K562 (cell line): ENCODE measurements at regions not wholly inside any gene's neighbourhood (a gene's known extent, or its start where the extent isn't known, plus 50 kb on each side); places are given as distances from the start of the nearest gene placed in this dataset.

Source experiments
- ATAC-seq: fragments of 200-7000 bp; cut with Tn5 transposase; 3 replicates; pipeline ENCODE4 v1.9.1; 2020; ENCODE audit warnings: moderate library complexity
- BruUV-seq: library from RNA; stranded (reverse); fragments of 400-500 nt; replicated peaks from 2 replicates; lab custom pipeline; 2021; lab: Mats Ljungman, UMichigan
- CTCF ChIA-PET: fragments of 300-600 bp; formaldehyde crosslinking; extraction: SDS; loops from one replicate; lab custom pipeline; 2021; ENCODE audit warnings: low intra/inter-chr PET ratio; lab: Yijun Ruan, JAX
- POLR2A ChIA-PET: fragments of 300-600, 350-650 bp; sonication (Branson Sonifier 250); formaldehyde crosslinking; extraction: SDS; loops from one replicate; lab custom pipeline; 2021; ENCODE audit warnings: antibody characterized with exemption, inconsistent platforms; lab: Yijun Ruan, JAX
- DNase-seq, 4 experiments: peaks; one replicate each; pipeline versions ENCODE4 v3.0.0 to v3.0.0-alpha.2; 2011 to 2018; ENCODE audit warnings: low spot score in 3 of 4, mixed read lengths in 3 of 4; ENCODE audit errors: extremely low read depth in 1 of 4
- FAIRE-seq: peaks from 2 replicates; lab custom pipeline; 2011; peaks lifted over from hg19 to GRCh38; lab: Jason Lieb, UNC
- H2AFZ ChIP-seq: 2 replicates; pipeline ENCODE4 v1.6.0; 2011; ENCODE audit warnings: low read depth, low read length, control low read depth, inconsistent platforms
- H3K27ac ChIP-seq: fragments of 200-600 bp; 3 replicates; pipeline ENCODE4 v1.8.0; 2011; ENCODE audit warnings: low read depth, mild to moderate bottlenecking, control low read depth, inconsistent platforms, low read length, moderate library complexity, mixed read lengths; ENCODE audit errors: extremely low read depth
- H3K27me3 ChIP-seq, 2 experiments: fragments of 300-600 bp in 1 of 2; 2 replicates in 1 of 2; 3 replicates in 1 of 2; pipeline versions ENCODE4 v1.6.0 to v1.8.0; 2011; ENCODE audit warnings: inconsistent platforms in 2 of 2, low read length in 2 of 2, mild to moderate bottlenecking in 1 of 2, mixed read lengths in 1 of 2, moderate library complexity in 1 of 2; ENCODE audit not compliant: control insufficient read depth in 2 of 2, insufficient read depth in 2 of 2
- H3K36me3 ChIP-seq: fragments of 300-600 bp; 3 replicates; pipeline ENCODE4 v1.8.0; 2011; ENCODE audit warnings: mild to moderate bottlenecking, low read length, inconsistent platforms; ENCODE audit not compliant: control insufficient read depth, insufficient read depth
- H3K4me1 ChIP-seq, 2 experiments: fragments of 200-600 bp in 1 of 2; replicated peaks in 1 of 2; 2 replicates in 1 of 2; 3 replicates in 1 of 2; pipeline versions ENCODE4 v1.5.1 to v1.8.0; 2011; ENCODE audit warnings: inconsistent platforms in 2 of 2, low read length in 2 of 2, mild to moderate bottlenecking in 1 of 2, mixed read lengths in 1 of 2, moderate library complexity in 1 of 2; ENCODE audit not compliant: control insufficient read depth in 2 of 2, insufficient read depth in 2 of 2
- H3K4me2 ChIP-seq: 2 replicates; pipeline ENCODE4 v1.6.1; 2011; ENCODE audit warnings: low read length, control low read depth, inconsistent platforms, mixed read lengths; ENCODE audit not compliant: insufficient read depth
- H3K4me3 ChIP-seq: fragments of 200-600 bp; sonication (generic), shearing (Covaris generic); 2 replicates; pipeline ENCODE4 v1.5.1; 2016; ENCODE audit warnings: control low read depth, inconsistent platforms
- H3K79me2 ChIP-seq: fragments of 200-600 bp; 3 replicates; pipeline ENCODE4 v1.8.0; 2011; ENCODE audit warnings: low read length, inconsistent platforms; ENCODE audit not compliant: control insufficient read depth, insufficient read depth
- H3K9ac ChIP-seq, 2 experiments: 2 replicates each; pipeline versions ENCODE4 v1.6.0 to v1.6.1; 2011; ENCODE audit warnings: low read depth in 2 of 2, low read length in 2 of 2, control low read depth in 1 of 2, inconsistent platforms in 1 of 2, mild to moderate bottlenecking in 1 of 2, mixed read lengths in 1 of 2; ENCODE audit not compliant: insufficient read depth in 1 of 2
- H3K9me1 ChIP-seq: one replicate; pipeline ENCODE4 v1.6.0; 2011; ENCODE audit warnings: inconsistent platforms, mild to moderate bottlenecking, low read length, moderate library complexity; ENCODE audit not compliant: control insufficient read depth, insufficient read depth
- H3K9me3 ChIP-seq: replicated peaks from 2 replicates; pipeline ENCODE4 v1.5.1; 2011; ENCODE audit warnings: low read depth, low read length, inconsistent platforms; ENCODE audit not compliant: control insufficient read depth, insufficient read depth
- H4K20me1 ChIP-seq: replicated peaks from 2 replicates; pipeline ENCODE4 v1.6.1; 2011; ENCODE audit warnings: low read length, inconsistent platforms, mixed read lengths; ENCODE audit not compliant: control insufficient read depth, insufficient read depth
- ATF1 ChIP-seq, 2 experiments: fragments of 450-650 bp in 1 of 2; IDR thresholded peaks; 2 replicates each; pipeline ENCODE4 v1.6.1; 2016; ENCODE audit warnings: missing compliant biosample characterization in 1 of 2, missing genetic modification characterization in 1 of 2
- CEBPG ChIP-seq, 3 experiments: fragments of 200-800 bp in 1 of 3; sonication (Bioruptor generic) in 1 of 3; sonication (generic) in 1 of 3; formaldehyde crosslinking in 1 of 3; IDR thresholded peaks in 2 of 3; conservative IDR thresholded peaks in 1 of 3; 2 replicates each; pipeline versions ENCODE4 v1.6.1 to v1.8.0; 2016 to 2022; ENCODE audit warnings: missing compliant biosample characterization in 2 of 3, missing genetic modification characterization in 2 of 3, mild to moderate bottlenecking in 1 of 3, missing genetic modification reagents in 1 of 3
- CREB1 ChIP-seq, 2 experiments: sonication (generic) in 1 of 2; formaldehyde crosslinking in 1 of 2; IDR thresholded peaks; 2 replicates each; pipeline versions ENCODE4 v1.6.1 to v1.8.0; 2012 to 2022; ENCODE audit warnings: inconsistent platforms in 1 of 2, mild to moderate bottlenecking in 1 of 2, missing genetic modification reagents in 1 of 2, moderate library complexity in 1 of 2
- CREM ChIP-seq: IDR thresholded peaks from 2 replicates; pipeline ENCODE4 v1.6.1; 2014; ENCODE audit warnings: antibody characterized with exemption, low read depth
- CTCF ChIP-seq, 3 experiments: IDR thresholded peaks in 2 of 3; conservative IDR thresholded peaks in 1 of 3; 2 replicates each; pipeline ENCODE4 v1.5.1; 2011 to 2012; ENCODE audit warnings: low read length in 3 of 3, mild to moderate bottlenecking in 3 of 3, control low read depth in 2 of 3, improper control_type of control experiment in 1 of 3, inconsistent platforms in 1 of 3, low read depth in 1 of 3, mixed read lengths in 1 of 3, moderate library complexity in 1 of 3; ENCODE audit not compliant: insufficient read depth in 2 of 3
- JUN ChIP-seq, 2 experiments: sonication (generic) in 1 of 2; formaldehyde crosslinking in 1 of 2; IDR thresholded peaks; 2 replicates each; pipeline versions ENCODE4 v1.6.1 to v1.8.0; 2012 to 2022; ENCODE audit warnings: borderline replicate concordance in 2 of 2, mild to moderate bottlenecking in 2 of 2, improper control_type of control experiment in 1 of 2, low read depth in 1 of 2, low read length in 1 of 2, missing genetic modification reagents in 1 of 2
- JUND ChIP-seq, 2 experiments: IDR thresholded peaks; 2 replicates in 1 of 2; 3 replicates in 1 of 2; pipeline ENCODE4 v1.6.1; 2011; ENCODE audit warnings: borderline replicate concordance in 2 of 2, low read depth in 2 of 2, low read length in 2 of 2, improper control_type of control experiment in 1 of 2, missing biosample characterization in 1 of 2, missing genetic modification characterization in 1 of 2, missing genetic modification reagents in 1 of 2
- RAD21 ChIP-seq, 2 experiments: fragments of 250-450 bp in 1 of 2; fragments of 450-650 bp in 1 of 2; sonication (Bioruptor Pico) in 1 of 2; formaldehyde crosslinking in 1 of 2; IDR thresholded peaks in 1 of 2; conservative IDR thresholded peaks in 1 of 2; 2 replicates each; pipeline versions ENCODE4 v1.4.0 to v1.8.0; 2020 to 2022; ENCODE audit warnings: mild to moderate bottlenecking in 2 of 2, moderate library complexity in 1 of 2
- SLC30A9 ChIP-seq: fragments of 250-450 bp; sonication (Bioruptor Pico); IDR thresholded peaks from 2 replicates; pipeline ENCODE4 v1.8.0; 2022; ENCODE audit warnings: mild to moderate bottlenecking, moderate library complexity
- SOX6 ChIP-seq: fragments of 450-650 bp; IDR thresholded peaks from 2 replicates; pipeline ENCODE4 v1.6.1; 2014; ENCODE audit warnings: mild to moderate bottlenecking
- ZNF398 ChIP-seq: fragments of 250-450 bp; sonication (Bioruptor Pico); IDR thresholded peaks from 2 replicates; pipeline ENCODE4 v1.8.0; 2021; ENCODE audit warnings: moderate library complexity, mild to moderate bottlenecking, inconsistent platforms
- WGBS: fragments of 100-300 bp; shearing (Covaris generic); methylation state at CpG from one replicate; pipeline ENCODE4 v1.1.6; 2016; ENCODE audit warnings: low coverage, mixed read lengths; ENCODE audit not compliant: insufficient coverage; ENCODE audit errors: missing lambda C conversion rate; 5-methylcytosine and 5-hydroxymethylcytosine counted together
- in situ Hi-C: fragments of 300-500 bp; cut with MboI; formaldehyde crosslinking; loops from 4 replicates; pipeline ENCODE4 v1.15.0; 2018; ENCODE audit warnings: inconsistent platforms, mixed read lengths
- intact Hi-C: fragments of 100-400 bp; cut with micrococcal nuclease; formaldehyde crosslinking; loops from 2 replicates; pipeline ENCODE4 v1.14.2; 2022
- TF ChIP-seq, protein P1 (sequence below): sonication (generic); formaldehyde crosslinking; IDR thresholded peaks from 2 replicates; pipeline ENCODE4 v1.8.1; 2023; ENCODE audit warnings: mild to moderate bottlenecking, missing genetic modification reagents

DNA sequence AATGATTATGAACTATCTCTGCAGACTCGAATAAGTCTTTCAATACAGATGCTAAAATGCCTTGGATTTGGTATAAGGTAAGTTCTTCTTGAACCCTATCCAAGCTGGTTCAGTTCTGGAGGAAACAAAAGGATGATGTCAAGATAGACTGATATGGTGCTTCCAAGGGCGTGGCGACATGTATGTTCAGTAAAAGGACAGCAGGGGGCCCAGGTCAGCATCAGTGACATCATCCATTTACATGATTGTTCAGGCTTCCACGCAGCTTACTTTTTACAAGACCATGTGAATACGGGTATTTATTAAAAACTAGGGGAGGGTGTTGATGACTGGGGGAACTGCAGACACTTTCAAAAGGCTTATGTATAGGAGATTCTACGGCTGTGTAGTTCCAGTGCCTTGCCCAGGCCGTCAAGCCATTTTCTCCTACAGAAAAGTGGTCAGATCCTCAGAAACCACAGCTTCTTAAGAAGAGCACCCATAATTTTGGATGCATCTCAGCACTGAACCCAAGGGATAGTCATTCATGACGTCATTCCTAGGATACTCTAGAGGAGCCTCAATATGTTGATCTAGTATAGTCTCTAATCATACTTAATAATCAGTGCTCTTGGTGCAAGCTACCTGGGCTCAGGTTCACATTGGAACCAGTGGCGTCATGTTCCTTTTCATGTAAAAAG lies 527.7 kb downstream of the FUT8 start:
- POLR2A ChIA-PET = no interaction called here
- no peaks in the 10 kb centered on the region for H3K9me1 ChIP-seq
- no TSS peak for BruUV-seq
- CTCF ChIA-PET = no interaction called here
- no peaks in the 10 kb centered on the region for H3K4me1 ChIP-seq
- intact Hi-C loops (no loop called here), in situ Hi-C loops (no loop called here)
- H4K20me1 ChIP-seq = no peaks in the 10 kb centered on the region
- no peak overlapping the region for H3K27ac ChIP-seq
- DNase-seq (peak; percentile 43 to 59 (median 50)), ATAC-seq (peak; percentile 89), FAIRE-seq (peak; percentile 70)
- no peak overlapping the region for H3K4me3 ChIP-seq
- H3K36me3 ChIP-seq = no peaks in the 10 kb centered on the region
- WGBS = 0% methylated on average over 7 of the region's 9 CpGs
- H3K27me3 ChIP-seq = no peaks in the 10 kb centered on the region
- no peak overlapping the region for H3K9ac ChIP-seq
- no peak overlapping the region for H3K4me2 ChIP-seq
- H3K9me3 ChIP-seq = no peaks in the 10 kb centered on the region
- no peaks in the 10 kb centered on the region for H3K79me2 ChIP-seq
- no peak overlapping the region for H2AFZ ChIP-seq
- TF ChIP-seq JUN (IDR thresholded peaks at IDR 0.05; ENCODE audit: borderline replicate concordance, low read depth, low read length) (peak; percentile 34; the same call in 1 of the 2 replicates), JUN (CRISPR knock-in tag; IDR thresholded peaks at IDR 0.05; ENCODE audit: borderline replicate concordance) (no peak), ATF1 (CRISPR knock-in tag; IDR thresholded peaks at IDR 0.05) (no peak), ATF1 (tag; IDR thresholded peaks at IDR 0.05) (peak; percentile 88), RAD21 (CRISPR knock-in tag; conservative IDR thresholded peaks at IDR 0.05 in 1 of 2, IDR thresholded peaks at IDR 0.05 in 1 of 2) (peak in 1 of 2 experiments; percentile 14; a peak in 2 of 4 replicates), ZNF398 (CRISPR knock-in tag) (no peak), SOX6 (peak; percentile 83), CREB1 (IDR thresholded peaks at IDR 0.05) (0 out of 2 replicates have a peak, but pooled peaks have one; percentile 33), CREB1 (CRISPR knock-in tag; IDR thresholded peaks at IDR 0.05) (peak; percentile 59; the same call in 1 of the 2 replicates), CTCF (IDR thresholded peaks at IDR 0.05 in 2 of 3, conservative IDR thresholded peaks at IDR 0.05 in 1 of 3; ENCODE audit: insufficient read depth in 2 of 3, low read depth in 1 of 3, low read length in 3 of 3) (peak; percentile 29 to 48 (median 39); a peak in 2 of 6 replicates), CREM (peak; percentile 85), CEBPG (CRISPR knock-in tag; IDR thresholded peaks at IDR 0.05) (no peak), CEBPG (tag; conservative IDR thresholded peaks at IDR 0.05 in 1 of 2, IDR thresholded peaks at IDR 0.05 in 1 of 2) (0 out of 4 replicates have a peak, but pooled peaks of 1 of the 2 experiments have one; percentile 30), SLC30A9 (no peak), JUND (IDR thresholded peaks at IDR 0.05; ENCODE audit: borderline replicate concordance, low read depth, low read length) (peak; percentile 81), JUND (tag; IDR thresholded peaks at IDR 0.05; ENCODE audit: borderline replicate concordance, low read depth, low read length) (peak; percentile 80)
- TF ChIP-seq, protein P1, sequence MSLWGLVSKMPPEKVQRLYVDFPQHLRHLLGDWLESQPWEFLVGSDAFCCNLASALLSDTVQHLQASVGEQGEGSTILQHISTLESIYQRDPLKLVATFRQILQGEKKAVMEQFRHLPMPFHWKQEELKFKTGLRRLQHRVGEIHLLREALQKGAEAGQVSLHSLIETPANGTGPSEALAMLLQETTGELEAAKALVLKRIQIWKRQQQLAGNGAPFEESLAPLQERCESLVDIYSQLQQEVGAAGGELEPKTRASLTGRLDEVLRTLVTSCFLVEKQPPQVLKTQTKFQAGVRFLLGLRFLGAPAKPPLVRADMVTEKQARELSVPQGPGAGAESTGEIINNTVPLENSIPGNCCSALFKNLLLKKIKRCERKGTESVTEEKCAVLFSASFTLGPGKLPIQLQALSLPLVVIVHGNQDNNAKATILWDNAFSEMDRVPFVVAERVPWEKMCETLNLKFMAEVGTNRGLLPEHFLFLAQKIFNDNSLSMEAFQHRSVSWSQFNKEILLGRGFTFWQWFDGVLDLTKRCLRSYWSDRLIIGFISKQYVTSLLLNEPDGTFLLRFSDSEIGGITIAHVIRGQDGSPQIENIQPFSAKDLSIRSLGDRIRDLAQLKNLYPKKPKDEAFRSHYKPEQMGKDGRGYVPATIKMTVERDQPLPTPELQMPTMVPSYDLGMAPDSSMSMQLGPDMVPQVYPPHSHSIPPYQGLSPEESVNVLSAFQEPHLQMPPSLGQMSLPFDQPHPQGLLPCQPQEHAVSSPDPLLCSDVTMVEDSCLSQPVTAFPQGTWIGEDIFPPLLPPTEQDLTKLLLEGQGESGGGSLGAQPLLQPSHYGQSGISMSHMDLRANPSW (CRISPR knock-in tag) = no peak
